Fibroblast of skin of scalp (primary cell): ENCODE measurements at regions not wholly inside any gene's neighbourhood (a gene's known extent, or its start where the extent isn't known, plus 50 kb on each side); places are given as distances from the start of the nearest gene placed in this dataset.

Experiments
- DNase-seq: peaks from one replicate; pipeline ENCODE4 v3.0.0-alpha.2; 2013

DNA sequence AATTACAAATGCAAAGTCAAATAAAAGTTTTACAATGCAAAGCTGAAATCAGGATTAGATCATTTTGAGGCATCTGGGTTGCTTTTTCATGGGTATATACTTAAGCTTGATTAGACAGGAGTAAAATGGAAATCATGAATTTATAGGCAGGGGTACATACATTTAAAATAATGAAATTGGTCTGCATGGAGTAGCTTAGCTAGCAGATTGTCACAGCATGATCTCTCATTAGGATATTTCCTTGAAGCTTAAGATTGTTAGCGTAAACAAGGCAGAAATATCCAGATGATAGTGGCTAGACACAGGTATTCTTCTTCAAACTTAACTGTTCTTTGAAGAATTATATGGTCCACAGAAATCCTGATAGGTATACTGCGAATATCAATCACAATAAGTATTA, 1627.0 kb upstream of the PCDH20 start:
- DNase-seq, result no peak

DNA sequence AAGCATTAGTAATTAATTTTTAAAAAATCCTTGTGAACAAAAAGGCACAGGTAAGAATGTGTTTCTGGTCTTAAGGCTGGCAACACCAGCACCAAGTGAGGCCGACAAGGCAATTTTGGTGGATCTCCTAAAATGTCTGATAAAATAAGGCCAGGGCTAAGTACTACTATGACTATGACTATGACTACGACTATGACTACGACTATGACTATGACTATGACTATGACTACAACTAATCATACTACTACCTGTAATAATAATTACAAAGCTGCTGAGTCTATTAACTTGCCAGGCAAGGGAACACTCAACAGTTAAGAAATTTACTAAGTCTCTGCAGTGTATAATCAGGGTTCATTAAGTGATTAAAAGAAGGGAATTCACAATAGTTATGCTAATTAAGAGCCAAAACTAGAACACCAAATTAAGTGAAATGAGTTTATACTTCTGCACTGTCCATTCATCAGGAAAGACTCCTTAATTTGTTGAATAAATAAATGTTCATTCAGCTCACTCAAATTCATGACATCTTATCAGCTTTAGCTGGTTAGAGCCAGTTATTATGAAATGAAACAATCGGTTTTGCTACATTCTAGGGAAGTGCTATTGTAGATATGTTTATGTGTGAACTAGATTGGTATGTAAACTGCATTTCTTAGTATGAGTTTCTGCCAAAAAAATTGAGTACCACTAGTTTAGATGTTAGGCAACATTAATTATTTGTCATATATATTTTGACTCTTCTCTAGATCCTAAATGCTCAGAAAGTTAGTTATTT, 1626.2 kb upstream of the PCDH20 start:
- no peak for DNase-seq

DNA sequence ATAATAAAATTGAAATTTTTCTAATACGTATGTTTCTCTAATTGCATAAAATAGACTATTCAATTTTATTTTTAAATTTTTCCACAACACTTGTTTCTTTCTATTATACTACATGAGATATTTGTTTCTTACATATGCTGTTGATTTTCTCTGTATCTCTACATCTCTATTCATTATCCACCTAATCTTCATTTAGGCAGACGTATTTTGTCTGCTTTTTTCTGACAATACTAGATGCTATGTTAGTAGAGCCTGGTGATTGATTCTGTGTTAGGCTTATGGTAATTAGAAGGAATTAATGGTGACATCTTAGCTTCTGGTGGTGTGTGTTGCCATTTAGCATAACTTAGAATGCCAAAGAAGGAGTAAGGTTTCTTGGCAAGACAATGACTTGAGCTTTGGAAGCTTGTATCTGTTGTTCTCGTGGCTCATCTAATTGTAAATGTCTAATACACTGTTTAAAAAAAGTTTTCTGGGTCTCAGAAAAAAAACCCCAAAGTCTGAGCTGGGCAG, 1610.7 kb upstream of the PCDH20 start:
- no peak for DNase-seq

DNA sequence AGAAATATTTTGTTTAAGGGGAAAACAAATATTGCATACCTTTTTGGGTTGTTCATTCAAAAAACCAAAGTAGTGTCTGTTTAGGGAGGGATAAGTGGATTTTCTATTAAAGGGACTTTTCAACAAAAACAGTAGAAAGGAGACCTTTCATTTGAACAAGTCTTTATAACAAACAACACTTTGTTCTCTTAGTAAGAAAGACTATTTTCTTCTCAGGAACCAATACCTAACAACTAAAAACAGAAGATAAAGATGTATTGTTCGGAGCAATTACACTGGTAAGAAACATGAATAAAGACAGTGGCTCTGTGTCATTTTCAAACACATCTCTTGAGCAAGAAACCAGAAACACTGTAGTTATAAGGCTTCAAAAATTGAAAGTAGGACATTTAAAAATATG, 1610.1 kb upstream of the PCDH20 start:
- no peak for DNase-seq

DNA sequence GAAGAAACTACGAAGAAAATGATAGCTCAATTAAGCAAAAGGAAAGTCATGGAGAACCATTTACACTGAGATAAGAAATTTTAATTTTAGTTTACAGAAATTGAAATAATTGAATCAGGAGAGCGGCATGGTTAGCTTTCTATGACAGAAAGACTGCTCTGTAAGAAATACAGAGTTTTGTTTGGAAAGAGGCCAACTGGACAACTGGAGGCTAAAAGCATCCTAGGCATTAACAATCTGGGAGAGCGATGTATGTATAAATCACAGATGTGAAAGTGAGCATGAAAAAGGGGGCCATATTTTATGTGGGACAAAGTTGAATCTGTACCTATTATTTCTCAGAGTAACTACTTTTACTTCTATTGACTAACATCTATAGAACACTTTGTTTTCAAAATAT, 1608.8 kb upstream of the PCDH20 start:
- DNase-seq, result peak; percentile 13

DNA sequence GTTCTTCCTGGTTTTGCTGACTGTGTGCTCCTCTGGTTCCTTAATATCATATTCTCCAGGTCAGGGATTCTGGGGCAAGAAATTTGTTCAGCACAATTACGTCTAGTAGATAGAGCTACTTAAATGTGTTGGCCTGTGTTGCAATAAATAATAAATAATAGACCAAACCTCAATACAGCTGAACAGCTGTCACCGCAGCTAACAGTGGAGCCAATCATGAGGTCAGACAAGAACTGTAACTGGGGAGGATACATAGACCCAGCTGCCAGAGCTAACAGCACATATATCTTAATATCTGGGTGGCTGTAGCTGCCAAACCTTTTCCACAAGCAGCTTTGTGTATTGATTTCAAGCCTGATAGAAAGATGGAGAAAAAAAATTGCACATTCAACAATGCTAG, 1596.3 kb upstream of the PCDH20 start:
- DNase-seq, result no peak

DNA sequence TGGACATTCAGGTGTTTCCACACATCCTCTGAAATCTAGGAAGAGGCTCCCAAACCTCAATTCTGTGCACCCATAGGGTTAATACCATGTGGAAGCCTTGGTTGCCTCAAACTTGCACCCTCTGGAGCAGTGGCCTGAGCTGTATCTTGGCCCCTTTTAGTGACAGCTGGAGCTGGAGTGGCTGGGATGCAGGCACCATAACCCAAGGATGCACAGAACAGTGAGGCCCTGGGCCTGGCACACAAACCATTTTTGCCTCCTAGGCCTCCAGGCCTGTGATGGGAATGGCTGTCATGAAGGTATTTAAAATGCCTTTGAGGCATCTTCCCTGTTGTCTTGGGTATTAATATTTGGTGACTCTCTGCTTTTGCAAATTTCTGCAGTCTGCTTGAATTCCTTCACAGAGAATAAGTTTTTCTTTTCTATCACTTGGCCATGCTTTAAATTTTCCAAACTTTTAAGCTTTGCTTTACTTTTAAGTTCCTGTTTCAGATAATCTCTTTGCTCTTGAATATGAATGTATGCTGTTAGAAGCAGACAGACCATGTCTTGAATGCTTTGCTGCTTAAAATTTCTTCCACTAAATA, 1594.5 kb upstream of the PCDH20 start:
- DNase-seq, result no peak

DNA sequence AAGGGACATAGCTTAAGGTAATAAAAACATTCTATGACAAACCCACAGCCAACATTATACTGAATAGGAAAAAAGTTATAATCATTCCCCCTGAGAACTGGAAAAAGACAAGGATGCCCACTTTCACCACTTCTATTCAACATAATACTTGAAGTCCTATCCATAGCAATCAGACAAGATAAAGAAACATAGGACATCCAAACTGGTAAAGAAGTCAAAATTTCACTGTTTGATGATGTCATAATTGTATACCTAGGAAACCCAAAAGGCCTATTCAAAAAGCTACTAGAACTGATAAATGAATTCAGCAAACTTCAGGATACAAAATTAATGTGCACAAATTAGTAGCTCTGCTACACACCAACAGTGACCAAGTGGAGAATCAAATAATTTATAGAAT, 1590.0 kb upstream of the PCDH20 start:
- DNase-seq, result no peak

DNA sequence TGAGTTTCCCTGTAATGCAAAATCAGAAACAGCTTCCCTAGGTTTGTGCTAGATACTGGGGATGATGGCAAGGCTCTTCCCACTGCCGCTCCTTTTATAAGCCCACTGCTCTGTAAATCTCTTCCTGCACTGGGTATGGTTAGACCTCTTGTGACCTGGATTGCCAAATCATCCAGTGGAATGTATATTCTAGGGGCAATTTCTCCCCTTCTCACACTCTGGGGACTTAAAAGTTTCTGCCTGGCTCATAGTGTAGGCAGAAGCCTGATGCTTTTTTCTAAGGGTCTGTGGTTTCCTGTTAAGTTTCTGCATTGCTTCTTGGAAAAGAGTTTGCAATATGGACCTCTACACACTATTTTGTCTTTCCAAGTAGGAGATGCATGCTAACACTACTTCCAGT, 1582.0 kb upstream of the PCDH20 start:
- no peak for DNase-seq

DNA sequence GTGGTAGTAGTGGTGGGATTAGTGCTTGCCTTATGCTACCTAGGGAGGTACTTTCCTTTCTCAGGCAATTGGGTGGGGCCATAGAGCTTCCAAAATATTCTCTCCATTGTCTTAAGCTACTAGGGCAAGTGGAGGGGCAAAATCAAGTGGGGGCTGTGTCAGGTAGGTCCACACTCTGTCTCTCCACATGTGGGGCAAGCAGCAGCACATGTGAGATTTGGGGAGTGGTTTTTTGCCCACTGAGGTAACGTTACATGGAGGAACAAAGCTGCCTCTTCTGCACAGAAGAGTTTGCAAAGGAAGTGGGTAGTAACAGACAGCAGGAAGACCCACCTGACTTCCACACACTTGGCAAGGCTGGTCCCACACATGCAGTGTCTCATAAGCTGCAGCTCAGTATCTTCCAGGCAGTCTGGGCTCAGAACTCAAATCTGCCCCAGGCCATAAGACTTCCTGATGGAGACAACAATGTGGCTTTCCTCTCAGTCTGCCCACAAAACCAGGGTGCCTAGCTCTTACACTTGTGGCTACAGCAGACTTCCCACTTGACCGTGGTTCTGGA, 1581.5 kb upstream of the PCDH20 start:
- no peak for DNase-seq

DNA sequence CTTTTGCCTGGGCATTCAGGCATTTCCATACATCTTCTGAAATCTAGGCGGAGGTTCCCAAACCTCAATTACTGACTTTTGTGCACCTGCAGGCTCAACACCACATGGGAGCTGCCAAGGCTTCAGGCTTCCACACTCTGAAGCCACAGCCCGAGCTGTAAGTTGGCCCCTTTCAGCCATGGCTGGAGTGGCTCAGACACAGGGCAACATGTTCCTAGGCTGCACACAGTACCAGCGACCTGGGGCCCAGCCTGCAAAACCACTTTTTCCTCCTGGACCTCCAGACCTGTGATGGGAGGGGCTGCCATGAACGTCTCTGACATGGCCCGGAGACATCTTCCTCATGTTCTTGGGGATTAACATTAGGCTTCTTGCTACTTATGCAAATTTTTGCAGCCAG, 1558.2 kb upstream of the PCDH20 start:
- DNase-seq, result no peak

DNA sequence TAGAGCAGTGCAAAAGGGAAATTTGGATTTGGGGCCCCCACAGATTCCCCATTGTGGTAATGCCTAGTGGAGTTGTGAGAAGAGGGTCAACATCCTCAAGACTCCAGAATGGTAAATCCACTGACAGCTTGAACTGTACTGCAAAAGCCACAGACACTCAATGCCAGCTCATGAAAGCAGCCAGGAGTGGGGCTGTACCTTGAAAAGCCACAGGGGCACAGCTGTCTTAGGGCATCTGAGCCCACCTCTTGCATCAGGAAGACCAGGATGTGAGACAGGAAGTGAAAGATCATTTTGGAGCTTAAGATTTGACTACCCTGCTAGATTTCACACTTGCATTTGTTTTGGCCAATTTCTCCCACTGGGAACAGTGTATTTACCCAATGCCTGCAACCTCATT, 1548.9 kb upstream of the PCDH20 start:
- DNase-seq, result no peak

DNA sequence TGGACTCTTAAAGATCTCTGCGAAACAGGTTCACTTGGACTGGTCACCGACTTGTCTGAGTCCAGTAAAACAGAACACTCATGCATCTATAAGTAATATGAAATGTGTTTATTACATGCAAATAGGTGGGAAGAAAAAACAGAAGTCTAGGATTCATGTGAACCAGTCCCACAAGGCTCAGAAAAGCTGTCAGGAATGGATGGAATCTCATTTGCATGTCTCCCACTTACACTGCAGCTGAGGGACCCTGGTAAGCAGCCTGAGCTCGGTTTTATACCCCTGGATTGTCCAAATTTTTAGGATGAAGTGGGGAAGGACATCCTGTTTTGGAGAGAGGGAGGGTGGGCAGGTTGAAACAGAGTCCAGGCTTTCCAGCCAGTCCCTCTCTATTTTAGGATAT, 1545.1 kb upstream of the PCDH20 start:
- DNase-seq, result no peak

DNA sequence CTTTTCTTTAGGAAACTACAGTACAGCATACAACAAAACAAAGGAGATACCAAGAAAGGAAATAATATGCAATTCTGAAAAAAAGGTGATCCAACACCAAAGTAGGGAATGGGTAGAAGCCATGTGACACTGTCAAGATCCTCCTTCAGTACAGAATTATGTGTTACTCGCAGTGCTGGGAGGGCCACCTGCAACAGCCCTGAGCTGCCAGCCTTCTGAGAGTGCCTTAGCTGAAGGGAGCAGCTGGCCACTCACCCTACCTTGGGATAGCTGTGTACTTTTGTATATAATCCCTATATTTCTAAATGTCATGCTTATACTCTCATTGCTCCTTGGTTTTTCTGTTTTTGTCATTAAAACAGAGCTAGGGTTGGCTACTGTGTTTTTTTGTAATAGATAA, 1518.2 kb upstream of the PCDH20 start:
- DNase-seq, result no peak

DNA sequence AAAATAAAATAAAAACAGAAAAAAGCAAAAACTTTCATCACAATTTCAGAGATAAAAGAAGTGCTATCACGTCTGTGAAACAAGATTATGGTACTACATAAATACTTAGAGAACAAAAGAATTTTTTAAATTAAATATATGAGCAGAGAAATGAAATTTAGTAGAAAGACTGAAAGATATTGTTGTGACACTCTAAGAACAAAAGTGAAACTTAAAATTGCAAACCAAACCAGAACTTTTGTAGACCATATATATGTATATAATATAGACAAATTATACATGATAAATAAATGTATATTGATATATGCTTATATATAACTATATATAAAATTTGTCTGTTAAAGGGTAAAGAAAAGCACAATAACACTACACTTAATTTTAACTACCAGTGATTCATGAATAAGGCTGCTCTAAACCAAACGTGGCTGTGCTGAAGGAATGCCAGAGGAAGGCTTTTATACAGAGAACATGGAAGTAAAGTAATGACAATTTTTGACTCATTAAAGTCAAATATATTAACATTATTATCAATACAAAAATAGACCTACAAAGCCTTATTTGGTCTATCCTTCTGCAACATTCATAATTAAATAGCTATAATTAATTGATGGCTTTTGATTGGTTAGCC, 1516.7 kb upstream of the PCDH20 start:
- peak; percentile 14 for DNase-seq

DNA sequence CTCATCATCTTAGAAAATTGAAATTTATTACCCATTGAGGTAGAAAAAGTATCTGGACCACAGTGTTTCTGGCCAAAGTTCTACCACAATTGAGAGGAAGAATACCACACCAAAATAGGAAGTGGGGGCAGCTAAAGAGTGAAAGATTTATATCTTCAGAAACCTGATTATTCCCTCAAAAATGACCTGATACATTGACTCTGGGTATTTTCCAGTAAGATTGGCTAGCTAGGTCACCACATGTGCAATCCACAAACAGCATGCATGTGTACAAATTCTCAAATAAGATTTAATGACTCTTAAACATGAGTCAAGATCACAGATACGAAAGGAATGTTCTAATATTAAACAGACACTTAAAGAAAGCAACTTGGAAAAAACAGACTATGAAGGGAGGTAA, 1516.2 kb upstream of the PCDH20 start:
- peak; percentile 27 for DNase-seq

DNA sequence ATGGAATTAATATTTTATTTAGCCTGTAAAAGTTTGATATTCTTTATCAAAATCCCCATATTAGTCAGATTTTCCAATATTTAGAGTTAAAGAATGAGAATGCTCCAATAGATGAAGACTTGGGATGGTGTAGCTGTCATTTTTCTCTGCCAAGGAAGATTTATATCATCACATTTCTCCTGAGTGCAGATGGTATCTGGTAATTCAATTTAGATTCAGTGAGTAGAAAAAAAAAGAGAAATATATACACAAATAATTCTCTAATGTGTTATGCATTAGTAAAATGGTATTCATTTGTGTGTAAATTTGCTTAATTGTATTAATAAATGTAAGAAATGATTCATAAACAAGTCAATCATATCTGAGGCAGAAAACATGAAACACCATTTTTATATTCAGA, 1508.7 kb upstream of the PCDH20 start:
- no peak for DNase-seq

DNA sequence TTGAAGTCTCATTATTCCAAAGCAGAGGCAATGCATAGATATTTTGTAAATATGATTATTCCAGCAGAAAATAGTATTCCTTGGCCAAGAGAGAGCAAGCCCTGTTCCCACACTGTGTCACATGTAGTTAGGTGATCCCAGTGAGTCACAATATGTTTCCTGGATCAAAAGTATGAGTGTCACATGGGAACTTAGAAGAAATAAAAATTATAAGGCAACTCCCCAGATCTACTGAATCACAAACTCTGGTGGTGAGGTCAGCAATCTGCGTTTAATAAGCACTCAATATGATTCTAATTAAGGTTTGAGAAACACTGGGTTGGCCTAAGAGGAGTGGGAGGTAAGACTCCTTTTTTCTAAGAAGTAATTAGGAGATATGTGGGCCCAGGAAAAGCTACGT, 1504.5 kb upstream of the PCDH20 start:
- DNase-seq, result no peak

DNA sequence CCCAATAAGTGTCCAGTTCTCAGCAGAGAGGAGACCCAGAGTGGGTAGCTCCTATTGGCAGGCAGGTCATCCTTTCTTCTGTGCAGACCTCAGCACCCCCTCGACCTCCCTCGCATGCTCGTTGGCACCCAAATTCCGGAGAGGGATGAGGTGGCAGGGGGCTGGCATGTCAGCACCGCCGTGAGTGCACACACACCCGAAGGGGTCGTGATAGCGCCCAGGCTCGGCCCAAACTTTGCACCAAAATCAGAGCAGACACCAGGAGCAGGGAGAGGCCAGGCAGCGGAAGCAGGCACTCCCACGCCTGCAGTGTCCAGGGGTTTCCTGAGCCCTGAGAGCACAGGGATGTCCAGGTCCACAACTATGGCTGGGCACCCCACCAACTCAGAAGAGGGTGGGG, 1503.8 kb upstream of the PCDH20 start:
- DNase-seq, result no peak

DNA sequence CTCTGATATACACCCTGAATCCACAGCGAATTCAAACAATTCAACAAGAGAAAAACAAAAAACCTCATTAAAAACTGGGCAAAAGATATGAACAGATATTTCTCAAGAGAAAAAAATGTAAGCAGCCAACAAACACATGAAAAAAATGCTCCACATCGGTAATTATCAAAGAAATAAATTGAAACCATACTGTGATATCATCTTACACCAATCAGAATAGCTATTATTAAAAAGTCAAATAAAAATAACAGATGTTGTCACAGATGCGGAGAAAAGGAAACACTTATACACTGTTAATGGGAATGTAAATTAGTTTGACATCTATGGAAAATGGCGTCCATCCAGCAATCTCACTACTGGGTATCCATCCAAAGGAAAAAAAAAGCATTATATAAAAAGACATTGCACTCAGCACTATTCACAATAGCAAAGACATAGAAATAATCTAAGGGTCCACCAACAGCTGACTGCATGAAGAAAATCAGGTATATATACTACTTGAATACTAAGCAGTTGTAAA, 1495.0 kb upstream of the PCDH20 start:
- DNase-seq, result no peak

DNA sequence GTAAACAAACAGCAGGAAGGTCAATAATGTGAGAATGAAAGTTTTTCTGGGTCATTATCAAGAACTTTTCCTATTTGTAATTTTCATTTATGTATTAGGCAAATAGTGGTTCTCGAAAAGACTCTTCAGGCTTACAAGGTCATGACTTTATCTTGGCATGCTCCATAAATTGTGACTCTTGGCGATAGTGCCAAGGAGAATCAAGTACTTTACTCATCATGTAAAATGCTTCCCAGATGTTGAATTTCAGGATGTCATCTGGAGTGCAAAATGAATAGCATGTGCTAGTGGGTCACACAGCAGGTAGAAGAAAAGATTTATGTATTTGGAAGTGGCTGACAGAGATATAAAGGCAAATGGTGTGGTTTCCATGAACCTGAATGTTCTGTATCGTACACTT, 1492.7 kb upstream of the PCDH20 start:
- DNase-seq, result no peak

DNA sequence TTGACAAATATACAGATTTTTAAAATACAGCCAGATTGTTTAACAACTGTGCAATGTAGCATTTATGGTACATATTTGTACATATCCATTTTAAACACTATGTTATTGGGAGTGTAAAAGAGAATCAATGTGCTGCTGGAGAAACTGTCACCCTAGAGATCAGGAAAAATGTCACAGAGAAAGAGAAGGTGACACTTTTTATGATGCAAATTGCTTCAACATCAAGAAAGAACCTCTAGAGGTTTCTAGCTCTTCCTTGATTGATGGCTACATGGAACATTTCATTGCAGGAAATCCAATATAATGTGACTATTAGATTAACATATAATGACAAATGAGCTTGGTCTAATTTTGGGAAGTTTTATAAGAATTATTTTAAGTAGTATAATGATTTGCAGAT, 1491.2 kb upstream of the PCDH20 start:
- no peak for DNase-seq

DNA sequence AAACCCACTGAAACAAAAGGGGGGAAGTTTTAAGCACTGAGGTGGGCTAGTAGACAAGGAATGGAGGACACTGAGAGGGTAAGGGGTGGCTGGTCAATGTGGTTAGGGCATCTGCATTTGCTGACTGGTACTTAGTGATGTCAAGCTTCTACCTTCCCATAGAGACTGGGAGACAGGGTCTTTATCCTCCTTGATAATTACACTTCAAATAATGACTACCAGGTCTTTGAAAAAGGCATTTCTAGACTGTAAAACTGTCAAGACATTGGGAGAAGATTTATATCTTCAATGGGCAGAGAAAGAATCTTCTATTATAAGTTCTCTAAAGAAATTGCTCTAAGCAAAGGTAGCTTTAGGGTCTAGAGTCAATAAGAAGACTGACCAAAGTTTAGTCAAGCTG, 1490.8 kb upstream of the PCDH20 start:
- DNase-seq, result no peak

DNA sequence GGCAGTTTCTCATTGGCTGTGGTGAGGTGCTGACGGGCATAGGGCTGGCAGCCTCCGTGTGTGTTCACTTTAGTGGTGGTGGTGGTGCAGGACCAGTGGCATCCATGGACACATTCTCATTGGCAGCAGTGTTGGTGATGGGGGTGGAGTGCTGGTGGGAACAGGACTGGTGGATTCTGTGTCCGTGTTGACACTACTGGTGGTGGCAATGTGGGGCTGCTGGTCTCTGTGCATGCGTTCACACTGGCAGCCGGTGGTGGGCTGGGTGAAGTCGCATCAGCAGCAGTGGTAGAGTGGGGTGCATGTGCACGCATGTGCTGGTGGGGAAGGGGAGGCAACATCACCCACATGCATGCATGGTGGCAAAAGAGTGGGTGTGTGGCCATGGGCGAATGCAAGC, 1471.4 kb upstream of the PCDH20 start:
- DNase-seq, result no peak
